Amygdala (tissue), 56 donors: ENCODE measurements at regions not wholly inside any gene's neighbourhood (a gene's known extent, or its start where the extent isn't known, plus 50 kb on each side); places are given as distances from the start of the nearest gene placed in this dataset.

ENCODE experiments used
- DNase-seq, 56 donors: peaks; one replicate each; lab custom pipeline; 2025; lab: John Stamatoyannopoulos, UW

DNA sequence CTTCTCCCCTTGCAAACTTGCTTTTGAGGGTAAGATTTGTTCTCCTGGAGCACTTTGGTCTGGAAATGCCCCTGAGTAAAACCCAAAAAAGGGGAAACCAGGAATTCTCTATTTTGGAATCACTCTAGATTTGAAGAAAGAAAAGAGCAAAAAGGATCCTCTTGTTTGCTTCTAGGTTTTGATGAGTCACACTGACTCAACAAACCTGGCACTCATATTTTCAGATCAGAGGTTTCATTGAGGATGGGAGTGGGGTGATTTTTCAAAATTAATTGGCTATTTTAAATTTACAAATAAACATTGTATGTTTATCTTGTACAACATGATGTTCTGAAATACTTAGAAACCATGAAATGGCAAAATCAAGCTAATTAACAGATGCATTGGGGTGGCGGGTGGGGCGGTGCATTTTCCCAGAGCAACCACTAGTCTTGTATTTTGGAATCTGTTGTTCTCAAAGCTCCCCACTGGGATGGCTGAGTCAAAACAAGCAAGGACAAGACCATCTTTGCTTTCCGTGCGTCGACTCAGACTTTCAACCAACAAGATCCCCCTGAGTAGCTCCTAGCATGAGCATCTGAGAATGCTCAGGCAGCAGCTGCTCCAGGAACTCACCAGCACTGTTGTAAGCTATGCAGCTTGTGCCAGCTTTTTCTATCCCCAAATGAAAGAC, 451.4 kb downstream of the WDR72 start:
- DNase-seq, result no peak

GRCh38 chr15:53305554-53305953, 453.9 kb downstream of the WDR72 start:
- no peak for DNase-seq

- DNase-seq, result no peak
These were observed 454.4 kb downstream of the WDR72 start for GRCh38 chr15:53305101-53305500.

DNA sequence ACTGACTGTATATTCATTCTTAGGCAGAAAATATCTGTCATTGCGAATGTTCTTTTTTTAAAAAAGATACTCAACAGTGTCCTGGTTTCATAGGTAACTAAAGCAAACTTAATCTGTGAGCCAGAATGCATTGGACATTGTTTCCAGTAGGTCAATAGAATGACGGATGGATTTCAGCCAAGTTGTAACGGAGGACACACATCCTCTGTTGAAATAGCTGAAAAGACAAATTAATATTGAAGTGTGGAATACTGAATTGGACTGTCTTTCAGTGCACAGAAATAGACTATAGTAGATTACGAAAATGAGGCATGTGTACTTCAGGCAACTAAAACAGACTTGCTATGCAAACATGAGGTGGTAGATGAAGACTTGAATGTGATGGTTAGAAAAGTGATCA, 461.6 kb downstream of the WDR72 start:
- no peak for DNase-seq

DNA sequence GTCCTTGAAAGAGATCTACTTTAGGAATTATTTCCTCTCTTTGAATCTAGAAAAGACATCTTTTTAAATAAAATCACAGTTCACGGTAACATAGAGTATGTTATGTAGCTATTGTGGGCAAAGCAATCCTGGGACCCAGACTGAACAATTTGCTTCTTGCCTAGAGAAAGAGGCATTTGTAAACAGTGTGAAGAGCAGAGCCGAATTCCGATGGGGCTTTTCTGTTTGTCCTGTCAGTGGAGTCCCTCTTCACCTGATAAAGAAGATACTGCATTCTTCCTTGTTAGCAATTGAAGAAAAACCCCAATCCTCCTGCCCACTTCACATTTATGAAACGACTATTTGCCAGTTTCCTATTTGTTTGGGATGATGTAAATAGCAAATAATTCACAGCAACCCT, 462.9 kb downstream of the WDR72 start:
- DNase-seq, result no peak

- no peak for DNase-seq
These were observed 463.9 kb downstream of the WDR72 start for GRCh38 chr15:53295574-53295973.

DNA sequence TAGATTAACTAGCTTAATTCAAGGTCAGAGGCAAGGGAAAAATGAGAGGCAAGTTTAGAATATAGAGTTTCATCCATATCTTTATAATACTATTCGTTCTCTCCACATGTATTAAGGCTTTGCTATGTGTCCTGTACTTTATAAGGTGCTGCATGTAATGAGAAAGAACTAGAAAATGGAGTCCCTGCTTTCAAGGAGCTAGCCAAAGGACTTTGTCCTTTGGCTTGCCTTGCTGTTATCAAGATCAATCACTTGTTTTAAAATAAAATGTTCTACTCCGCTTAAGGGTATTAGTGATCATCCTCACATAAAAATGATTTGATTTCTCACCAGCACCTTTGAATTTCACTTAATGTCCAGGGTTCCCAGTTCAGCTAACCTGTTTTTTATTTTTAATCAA, 470.9 kb downstream of the WDR72 start:
- DNase-seq, result no peak

DNA sequence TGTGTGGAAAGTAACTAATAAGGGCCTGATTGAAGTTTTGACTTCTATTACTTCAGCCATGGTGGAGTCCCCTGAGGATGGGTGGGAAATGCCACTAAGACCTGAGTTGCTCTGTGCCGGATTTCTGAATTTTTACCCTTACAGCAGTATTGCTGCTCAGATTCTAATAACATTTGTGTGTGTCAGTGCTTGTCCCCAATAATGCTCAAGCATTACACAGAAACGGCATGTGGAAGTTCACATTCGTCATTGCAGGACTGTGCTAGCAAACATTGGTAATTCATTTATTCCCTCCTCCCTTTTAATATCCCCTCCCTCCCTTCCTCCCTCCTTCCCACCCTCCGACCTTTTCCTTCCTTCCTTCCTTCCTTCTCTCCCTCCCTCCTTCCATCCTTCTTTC, 484.5 kb upstream of the ONECUT1 start:
- no peak for DNase-seq

DNA sequence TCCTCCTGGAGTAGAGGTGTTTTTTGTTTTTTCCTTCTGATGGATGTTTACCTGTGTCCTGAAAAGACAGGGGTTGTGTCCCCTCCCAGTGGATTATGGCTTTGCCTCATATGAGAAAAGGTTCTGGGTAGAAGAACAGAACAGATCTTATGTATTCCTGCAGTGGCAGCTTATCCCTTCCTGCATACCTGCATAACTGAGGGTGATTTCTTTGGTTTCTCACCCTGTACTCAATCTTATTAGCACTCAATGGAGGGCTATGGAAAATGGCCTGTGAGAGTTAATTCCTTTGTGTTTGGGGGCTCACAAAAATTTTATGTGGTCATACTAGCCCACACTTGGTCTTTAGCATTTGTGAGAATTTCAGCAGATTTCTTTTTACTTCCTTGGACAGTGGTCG, 482.0 kb upstream of the ONECUT1 start:
- DNase-seq, result no peak

GRCh38 chr15:53266176-53266575, 476.0 kb upstream of the ONECUT1 start:
- DNase-seq, result no peak

GRCh38 chr15:53260647-53261046, 470.5 kb upstream of the ONECUT1 start:
- DNase-seq, result no peak

DNA sequence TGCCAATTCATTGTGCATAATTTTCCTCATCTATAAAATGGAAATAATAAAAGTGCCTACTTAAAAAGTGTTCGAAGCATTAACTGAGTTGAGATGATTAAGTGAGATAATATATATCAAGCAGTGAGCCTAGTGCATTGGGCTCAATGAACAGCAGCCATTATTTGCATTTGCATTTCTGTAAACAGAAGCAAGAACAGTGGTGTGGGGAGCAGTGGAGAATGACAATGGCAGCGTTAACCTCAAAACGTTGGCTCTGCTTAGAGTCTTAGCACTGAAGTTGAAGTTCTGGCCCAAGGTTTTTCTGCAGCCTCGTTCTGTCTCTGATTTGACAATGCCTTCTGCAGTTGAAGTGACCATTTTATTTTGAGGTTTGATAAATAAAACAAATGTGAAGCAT, 466.3 kb upstream of the ONECUT1 start:
- DNase-seq, result no peak

DNA sequence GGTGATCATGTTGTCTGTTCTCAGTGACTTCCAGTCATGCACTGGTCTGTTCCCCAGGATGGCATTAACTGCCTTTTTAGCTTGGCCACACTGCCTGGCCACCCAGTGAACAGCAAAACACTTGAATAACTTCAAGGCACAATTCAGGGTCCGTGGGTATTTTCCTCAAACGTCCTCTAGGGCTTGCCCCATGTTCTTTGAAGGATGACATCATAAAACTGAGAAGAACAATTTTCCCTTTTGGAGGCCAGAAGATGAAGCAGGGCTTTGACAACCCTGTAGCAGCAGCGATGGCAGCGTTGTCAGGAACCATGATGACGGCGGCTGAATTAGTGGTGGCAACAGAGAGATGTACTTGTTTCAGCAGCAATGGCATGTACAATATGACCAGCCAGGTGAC, 465.9 kb upstream of the ONECUT1 start:
- no peak for DNase-seq

DNA sequence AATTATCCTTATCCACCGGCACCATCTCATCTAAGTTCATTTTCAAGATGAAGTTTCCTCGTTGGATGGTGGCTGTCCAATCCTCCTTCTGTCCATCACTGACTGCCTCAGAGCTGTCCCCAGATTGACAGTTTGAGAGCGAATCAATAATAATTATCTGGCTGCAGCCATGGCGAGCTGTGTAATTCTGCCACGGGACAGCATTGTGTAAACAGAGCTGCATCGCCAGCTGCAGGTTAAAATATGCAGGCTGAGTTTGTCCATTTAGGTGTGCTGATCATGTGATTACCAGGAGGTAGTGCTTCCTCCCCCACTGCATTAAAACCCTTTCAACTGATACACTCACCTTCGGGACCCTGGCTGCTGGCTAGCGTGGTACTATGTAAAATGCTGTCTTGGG, 461.9 kb upstream of the ONECUT1 start:
- DNase-seq, result no peak

- no peak for DNase-seq
These were observed 461.4 kb upstream of the ONECUT1 start for GRCh38 chr15:53251523-53251922.

- DNase-seq, result no peak
These were observed 457.0 kb upstream of the ONECUT1 start for GRCh38 chr15:53247041-53247708.

GRCh38 chr15:53246404-53246803, 456.3 kb upstream of the ONECUT1 start:
- DNase-seq, result no peak

DNA sequence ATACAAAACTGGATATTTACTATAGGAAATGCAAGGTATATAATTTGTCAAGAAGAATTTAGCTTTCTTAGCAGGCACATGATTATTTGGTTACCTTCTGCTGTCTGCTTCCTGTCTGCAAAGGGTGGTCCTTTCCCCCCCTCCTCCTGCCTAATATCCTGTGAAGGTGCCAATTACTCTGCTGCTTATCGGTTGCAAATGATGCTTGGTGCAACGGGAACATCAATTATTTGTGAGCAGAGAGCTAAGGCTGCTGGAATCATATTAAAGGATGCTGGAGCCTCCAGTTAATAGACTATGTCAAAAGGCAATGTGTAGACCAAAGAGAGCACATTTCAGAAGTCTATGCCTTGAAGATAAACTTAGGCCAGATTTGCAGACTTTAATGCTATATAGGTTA, 443.7 kb upstream of the ONECUT1 start:
- no peak for DNase-seq

DNA sequence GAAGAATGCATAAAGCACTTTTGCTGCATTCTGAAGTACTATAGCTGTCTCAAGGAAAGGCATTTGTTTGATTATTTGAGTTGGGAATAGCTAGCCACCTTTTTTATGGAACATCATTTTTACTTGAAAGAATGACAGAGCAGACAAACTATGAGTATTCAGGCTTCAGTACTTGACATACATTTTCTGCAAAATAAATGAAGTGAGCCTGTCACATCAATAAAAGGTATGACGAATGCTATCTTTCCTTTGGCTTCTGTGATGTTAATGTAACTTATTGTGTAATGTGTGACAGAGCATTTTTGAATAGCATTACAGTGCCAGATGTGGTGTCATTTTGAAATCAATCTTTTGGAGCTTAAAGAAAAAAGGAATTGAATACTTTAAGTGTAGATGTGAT, 440.3 kb upstream of the ONECUT1 start:
- no peak for DNase-seq

GRCh38 chr15:53226559-53226958, 436.4 kb upstream of the ONECUT1 start:
- no peak for DNase-seq

- DNase-seq, result no peak
These were observed 435.6 kb upstream of the ONECUT1 start for GRCh38 chr15:53225781-53226180.

- no peak for DNase-seq
These were observed 434.2 kb upstream of the ONECUT1 start for GRCh38 chr15:53224371-53224770.

DNA sequence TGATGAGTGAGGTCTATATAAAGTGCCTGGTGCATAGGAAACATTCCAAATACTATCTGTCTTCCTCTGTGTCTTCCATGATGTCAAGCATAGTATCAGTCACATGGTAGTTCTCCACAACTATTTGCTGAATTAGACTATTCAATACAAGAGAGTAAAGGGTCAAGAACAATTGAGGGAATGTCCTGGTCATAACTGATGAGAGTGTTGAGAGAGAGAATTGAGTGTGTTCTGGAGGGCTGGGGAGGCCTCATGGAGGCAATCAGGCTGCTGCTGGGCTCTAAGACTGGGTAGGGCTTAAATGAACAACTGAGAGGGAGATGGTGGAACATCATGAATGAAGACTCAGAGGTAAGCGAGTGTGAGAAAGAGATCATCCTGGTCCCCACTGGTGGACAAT, 433.7 kb upstream of the ONECUT1 start:
- DNase-seq, result no peak
